Mesendoderm (in vitro differentiated cells): ENCODE measurements at regions not wholly inside any gene's neighbourhood (a gene's known extent, or its start where the extent isn't known, plus 50 kb on each side); places are given as distances from the start of the nearest gene placed in this dataset.

ENCODE experiments used
- DNase-seq: peaks from one replicate; pipeline ENCODE4 v3.0.0; 2013
- H2AK5ac ChIP-seq: 2 replicates; pipeline ENCODE4 v1.6.1; 2013; ENCODE audit warnings: low read length, inconsistent platforms
- H2BK120ac ChIP-seq: 2 replicates; pipeline ENCODE4 v1.6.1; 2013; ENCODE audit warnings: low read depth, mild to moderate bottlenecking, low read length, moderate library complexity, mixed read lengths
- H2BK15ac ChIP-seq: replicated peaks from 2 replicates; pipeline ENCODE4 v1.6.1; 2013; ENCODE audit warnings: low read depth, mild to moderate bottlenecking, moderate library complexity
- H2BK5ac ChIP-seq: 2 replicates; pipeline ENCODE4 v1.6.1; 2013; ENCODE audit warnings: low read length, inconsistent platforms
- H3K18ac ChIP-seq: 2 replicates; pipeline ENCODE4 v1.6.1; 2013; ENCODE audit warnings: mild to moderate bottlenecking, low read length, mixed read lengths
- H3K23ac ChIP-seq: one replicate; pipeline ENCODE4 v1.6.1; 2013; ENCODE audit warnings: low read length
- H3K27ac ChIP-seq: 2 replicates; pipeline ENCODE4 v1.5.1; 2013; ENCODE audit warnings: low read depth, mild to moderate bottlenecking, inconsistent platforms, low read length, moderate library complexity
- H3K27me3 ChIP-seq: 2 replicates; pipeline ENCODE4 v1.6.1; 2013; ENCODE audit warnings: low read length, control low read depth, mild to moderate bottlenecking, inconsistent platforms; ENCODE audit not compliant: insufficient read depth, poor library complexity
- H3K36me3 ChIP-seq: 2 replicates; pipeline ENCODE4 v1.6.1; 2013; ENCODE audit warnings: low read length, inconsistent platforms; ENCODE audit not compliant: control insufficient read depth, insufficient read depth
- H3K4ac ChIP-seq: one replicate; pipeline ENCODE4 v1.6.1; 2013; ENCODE audit warnings: low read depth, mild to moderate bottlenecking, low read length, moderate library complexity
- H3K4me1 ChIP-seq: 2 replicates; pipeline ENCODE4 v1.6.1; 2013; ENCODE audit warnings: low read depth, low read length, inconsistent platforms; ENCODE audit not compliant: control insufficient read depth
- H3K4me2 ChIP-seq: 2 replicates; pipeline ENCODE4 v1.6.1; 2013; ENCODE audit warnings: low read length
- H3K4me3 ChIP-seq: 2 replicates; pipeline ENCODE4 v1.5.1; 2013; ENCODE audit warnings: mild to moderate bottlenecking, low read length
- H3K56ac ChIP-seq: one replicate; pipeline ENCODE4 v1.6.1; 2013; ENCODE audit warnings: low read length
- H3K79me1 ChIP-seq: 2 replicates; pipeline ENCODE4 v1.6.1; 2013; ENCODE audit warnings: low read length, inconsistent platforms
- H3K79me2 ChIP-seq: 2 replicates; pipeline ENCODE4 v1.6.1; 2013; ENCODE audit warnings: mild to moderate bottlenecking, low read length; ENCODE audit not compliant: control insufficient read depth, insufficient read depth
- H3K9ac ChIP-seq: 2 replicates; pipeline ENCODE4 v1.6.1; 2013; ENCODE audit warnings: low read length, inconsistent platforms
- H4K5ac ChIP-seq: one replicate; pipeline ENCODE4 v1.6.1; 2013; ENCODE audit warnings: low read length
- H4K8ac ChIP-seq: one replicate; pipeline ENCODE4 v1.6.1; 2013; ENCODE audit warnings: low read depth, mild to moderate bottlenecking, control low read depth, low read length, moderate library complexity
- WGBS: extraction: QIAGEN DNeasy Blood & Tissue Kit; methylation state at CpG from one replicate; pipeline ENCODE4 v1.1.7; 2013; ENCODE audit warnings: low lambda C conversion rate, missing lambda C conversion rate; ENCODE audit not compliant: insufficient coverage; ENCODE audit errors: extremely low coverage; 5-methylcytosine and 5-hydroxymethylcytosine counted together

DNA sequence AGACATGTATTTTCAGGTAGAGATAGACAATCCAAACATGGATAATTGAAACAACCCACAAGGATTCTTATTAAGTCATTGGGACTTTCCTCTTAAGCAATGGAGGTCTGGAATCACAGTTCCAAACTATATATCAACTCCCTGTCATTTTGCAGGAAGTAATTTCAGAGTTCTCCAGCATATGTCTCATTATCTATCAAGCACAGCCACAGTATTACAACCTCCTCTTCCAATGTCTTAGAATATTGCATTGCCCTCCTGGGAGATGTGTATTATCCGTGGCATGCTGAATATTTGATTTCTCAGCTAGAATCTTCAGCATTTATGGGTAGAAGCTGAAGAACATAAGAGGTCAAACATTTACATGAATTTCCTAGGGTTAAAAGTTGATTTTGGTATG lies 1255.8 kb downstream of the SORCS1 start:
- no peak overlapping the region for H3K9ac ChIP-seq
- H3K56ac ChIP-seq, result no peak overlapping the region
- H3K4me3 ChIP-seq, result no peak overlapping the region
- no peak overlapping the region for H2BK120ac ChIP-seq
- H3K4me2 ChIP-seq, result no peak overlapping the region
- WGBS, result no CpG with 5 or more reads among the region's 1 CpG
- no peak for DNase-seq
- H2BK15ac ChIP-seq, result no peak overlapping the region
- H3K36me3 ChIP-seq, result no peaks in the 10 kb centered on the region
- no peaks in the 10 kb centered on the region for H3K79me2 ChIP-seq
- H2BK5ac ChIP-seq, result no peak overlapping the region
- H3K79me1 ChIP-seq, result no peaks in the 10 kb centered on the region
- H3K23ac ChIP-seq, result no peak overlapping the region
- H4K5ac ChIP-seq, result no peak overlapping the region
- no peak overlapping the region for H3K18ac ChIP-seq
- H3K4ac ChIP-seq, result no peak overlapping the region
- no peaks in the 10 kb centered on the region for H3K27me3 ChIP-seq
- H3K27ac ChIP-seq, result no peak overlapping the region
- H2AK5ac ChIP-seq, result no peak overlapping the region
- H4K8ac ChIP-seq, result no peak overlapping the region
- H3K4me1 ChIP-seq, result no peaks in the 10 kb centered on the region

GRCh38 chr10:105885495-105885894 lies 1244.4 kb downstream of the SORCS3 start:
- Histone ChIP-seq H3K4me3 (no peak overlapping the region), H3K56ac (no peak overlapping the region), H4K8ac (no peak overlapping the region), H3K18ac (no peak overlapping the region), H3K79me1 (no peaks in the 10 kb centered on the region), H2BK5ac (no peak overlapping the region), H3K23ac (no peak overlapping the region), H3K27ac (no peak overlapping the region), H3K79me2 (no peaks in the 10 kb centered on the region), H3K4me1 (no peaks in the 10 kb centered on the region), H2BK120ac (no peak overlapping the region), H2BK15ac (no peak overlapping the region), H2AK5ac (no peak overlapping the region), H3K4me2 (no peak overlapping the region), H4K5ac (no peak overlapping the region), H3K36me3 (no peaks in the 10 kb centered on the region), H3K27me3 (no peaks in the 10 kb centered on the region), H3K9ac (no peak overlapping the region), H3K4ac (no peak overlapping the region)
- WGBS, result no CpG with 5 or more reads among the region's 2 CpGs
- DNase-seq, result no peak

DNA sequence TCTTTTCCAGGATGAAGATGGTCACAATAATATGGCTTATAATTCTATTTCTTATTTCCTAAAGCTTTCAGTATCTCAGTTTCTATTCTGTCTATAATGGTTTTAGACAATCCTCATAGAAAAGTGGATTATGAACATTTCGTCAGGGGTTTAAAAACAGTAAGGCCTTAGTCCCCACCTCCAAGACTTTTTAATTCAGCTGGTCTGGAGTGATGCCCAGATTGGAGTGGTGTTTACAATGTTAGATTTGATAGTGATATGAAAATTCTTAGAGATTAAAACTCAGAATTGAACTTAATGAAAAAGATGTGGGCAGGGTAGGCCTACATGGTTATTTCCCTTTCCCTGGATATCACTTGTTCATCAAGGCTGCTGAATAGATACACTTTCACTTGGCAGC lies 1238.3 kb downstream of the SORCS3 start:
- H4K8ac ChIP-seq, result no peak overlapping the region
- no peak for DNase-seq

DNA sequence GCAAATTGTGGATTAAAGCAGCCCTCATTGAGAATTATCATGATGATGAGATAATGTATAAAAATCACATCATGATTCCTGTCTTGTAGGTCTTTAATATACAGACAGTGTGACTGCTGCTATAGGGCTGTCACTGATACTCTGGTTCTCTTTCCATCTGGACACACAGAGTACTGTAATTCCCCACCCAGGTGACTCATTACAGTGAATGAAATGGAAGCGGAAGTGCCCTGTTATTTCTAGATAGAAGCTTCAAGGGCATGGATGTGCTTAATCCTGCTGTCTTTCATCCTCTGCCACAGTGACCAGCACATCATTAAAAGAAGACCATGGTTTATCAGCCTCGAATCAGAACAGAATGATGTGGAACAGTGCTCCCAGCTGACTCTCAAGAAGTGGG lies 1234.0 kb downstream of the SORCS3 start:
- WGBS, result no CpG with 5 or more reads among the region's 2 CpGs
- no peak for DNase-seq
- Histone ChIP-seq H2AK5ac (no peak overlapping the region), H3K9ac (no peak overlapping the region), H3K56ac (no peak overlapping the region), H2BK5ac (no peak overlapping the region), H3K27ac (no peak overlapping the region), H3K4me3 (no peak overlapping the region), H3K4ac (no peak overlapping the region), H3K79me2 (no peaks in the 10 kb centered on the region), H2BK120ac (no peak overlapping the region), H3K36me3 (no peaks in the 10 kb centered on the region), H2BK15ac (no peak overlapping the region), H3K23ac (no peak overlapping the region), H3K4me2 (no peak overlapping the region), H3K4me1 (no peaks in the 10 kb centered on the region), H4K8ac (no peak overlapping the region), H3K27me3 (no peaks in the 10 kb centered on the region), H3K79me1 (no peaks in the 10 kb centered on the region), H4K5ac (no peak overlapping the region), H3K18ac (no peak overlapping the region)

More for the DNA sequence above, 1238.3 kb downstream of the SORCS3 start:
- Histone ChIP-seq H3K9ac (no peak overlapping the region), H3K4me3 (no peak overlapping the region), H3K4me1 (no peaks in the 10 kb centered on the region), H3K79me1 (no peaks in the 10 kb centered on the region), H3K36me3 (no peaks in the 10 kb centered on the region), H3K4ac (no peak overlapping the region), H3K56ac (no peak overlapping the region), H3K27me3 (no peaks in the 10 kb centered on the region), H3K18ac (no peak overlapping the region), H2BK5ac (no peak overlapping the region), H2BK120ac (no peak overlapping the region), H3K79me2 (no peaks in the 10 kb centered on the region), H3K23ac (no peak overlapping the region), H3K4me2 (no peak overlapping the region), H2BK15ac (no peak overlapping the region), H2AK5ac (no peak overlapping the region), H4K5ac (no peak overlapping the region), H3K27ac (no peak overlapping the region)
- WGBS, result no CpG with 5 or more reads among the region's 1 CpG

DNA sequence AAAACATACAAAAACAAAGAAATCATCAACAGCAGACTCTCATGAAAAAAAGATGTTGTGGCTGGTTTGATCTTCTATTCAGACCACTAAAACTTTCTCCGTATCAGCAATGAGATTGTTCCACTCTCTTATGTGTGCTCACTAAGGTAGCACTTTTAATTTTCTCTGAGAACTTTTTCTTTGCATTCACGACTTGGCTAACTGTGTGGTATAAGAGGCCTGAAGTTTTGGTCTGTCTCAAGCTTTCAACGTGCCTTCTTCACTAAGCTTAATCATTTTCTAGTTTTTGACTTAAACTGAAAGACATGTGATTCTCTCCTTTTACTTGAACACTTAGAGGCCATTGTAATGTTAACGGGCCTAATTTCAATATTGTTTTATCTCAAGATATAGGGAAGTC lies 1231.6 kb downstream of the SORCS3 start:
- H4K5ac ChIP-seq, result no peak overlapping the region
- H3K79me1 ChIP-seq, result no peaks in the 10 kb centered on the region
- no peak overlapping the region for H3K23ac ChIP-seq
- H4K8ac ChIP-seq, result no peak overlapping the region
- no peak overlapping the region for H3K4ac ChIP-seq
- no peak overlapping the region for H2AK5ac ChIP-seq
- DNase-seq, result no peak
- H3K27ac ChIP-seq, result no peak overlapping the region
- H3K9ac ChIP-seq, result no peak overlapping the region
- H3K36me3 ChIP-seq, result no peaks in the 10 kb centered on the region
- no peak overlapping the region for H2BK15ac ChIP-seq
- H3K4me2 ChIP-seq, result no peak overlapping the region
- no peak overlapping the region for H3K4me3 ChIP-seq
- H3K4me1 ChIP-seq, result no peaks in the 10 kb centered on the region
- no peaks in the 10 kb centered on the region for H3K79me2 ChIP-seq
- H3K27me3 ChIP-seq, result no peaks in the 10 kb centered on the region
- H2BK5ac ChIP-seq, result no peak overlapping the region
- WGBS, result no CpG with 5 or more reads among the region's 4 CpGs
- no peak overlapping the region for H2BK120ac ChIP-seq
- H3K18ac ChIP-seq, result no peak overlapping the region
- H3K56ac ChIP-seq, result no peak overlapping the region

DNA sequence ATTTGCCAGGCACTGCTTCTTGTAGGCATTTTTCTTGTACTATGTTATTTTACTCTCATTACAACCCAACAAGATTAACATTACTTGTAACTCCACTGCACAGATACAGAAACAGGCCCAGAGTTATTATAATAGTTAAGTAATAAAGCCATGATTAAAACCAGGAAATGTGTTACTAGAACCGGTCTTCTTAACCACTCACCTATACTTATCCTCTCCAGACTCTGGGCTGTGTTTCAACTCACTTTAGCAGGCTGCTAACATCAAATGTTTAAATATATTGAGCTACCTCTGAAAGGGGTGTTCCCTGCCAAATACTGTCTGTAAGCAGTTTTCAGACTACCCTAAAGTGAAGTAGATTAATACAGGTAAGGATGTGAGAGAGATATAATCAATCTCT lies 1227.8 kb downstream of the SORCS3 start:
- Histone ChIP-seq H3K4me2 (no peak overlapping the region), H3K18ac (no peak overlapping the region), H4K5ac (no peak overlapping the region), H3K79me2 (no peaks in the 10 kb centered on the region), H3K56ac (no peak overlapping the region), H3K4me1 (no peaks in the 10 kb centered on the region), H3K4ac (no peak overlapping the region), H3K79me1 (no peaks in the 10 kb centered on the region), H2BK5ac (no peak overlapping the region), H3K9ac (no peak overlapping the region), H3K27me3 (no peaks in the 10 kb centered on the region), H2BK15ac (no peak overlapping the region), H2BK120ac (no peak overlapping the region), H4K8ac (no peak overlapping the region), H2AK5ac (no peak overlapping the region), H3K27ac (no peak overlapping the region), H3K36me3 (no peaks in the 10 kb centered on the region), H3K23ac (no peak overlapping the region), H3K4me3 (no peak overlapping the region)
- WGBS, result no CpG with 5 or more reads among the region's 1 CpG
- no peak for DNase-seq
